Kidney (tissue), 13 donors: ENCODE measurements at regions not wholly inside any gene's neighbourhood (a gene's known extent, or its start where the extent isn't known, plus 50 kb on each side); places are given as distances from the start of the nearest gene placed in this dataset.

Experiments used
- DNase-seq, 5 donors: peaks; one replicate each; pipeline ENCODE4 v3.0.0-alpha.2; 2013 to 2020
- FAIRE-seq: peaks from 2 replicates; lab custom pipeline; 2012; peaks lifted over from hg19 to GRCh38; lab: Jason Lieb, UNC
- H3K27ac ChIP-seq, 2 donors: one replicate each; pipeline ENCODE4 v1.7.0; 2013; ENCODE audit warnings: low read depth in 2 of 2, low read length in 2 of 2, inconsistent platforms in 1 of 2
- H3K27me3 ChIP-seq: one replicate; pipeline ENCODE4 v1.7.1; 2013; ENCODE audit warnings: low read length, inconsistent platforms; ENCODE audit not compliant: control insufficient read depth, insufficient read depth
- H3K36me3 ChIP-seq, 3 donors: one replicate each; pipeline versions ENCODE4 v1.7.0 to v1.7.1; 2013; ENCODE audit warnings: low read length in 3 of 3, control low read depth in 1 of 3, inconsistent platforms in 1 of 3; ENCODE audit not compliant: insufficient read depth in 3 of 3, control insufficient read depth in 2 of 3
- H3K4me1 ChIP-seq, 3 donors: one replicate each; pipeline versions ENCODE4 v1.7.0 to v1.7.1; 2013; ENCODE audit warnings: low read length in 3 of 3, inconsistent platforms in 1 of 3, low read depth in 1 of 3; ENCODE audit not compliant: control insufficient read depth in 2 of 3, insufficient read depth in 2 of 3
- H3K4me3 ChIP-seq, 3 donors: one replicate each; pipeline versions ENCODE4 v1.7.0 to v1.8.1; 2013; ENCODE audit warnings: low read length in 3 of 3, control low read depth in 1 of 3, inconsistent platforms in 1 of 3
- H3K9ac ChIP-seq, 3 donors: one replicate each; pipeline versions ENCODE4 v1.7.0 to v1.7.1; 2013; ENCODE audit warnings: low read length in 3 of 3, control low read depth in 1 of 3, inconsistent platforms in 1 of 3
- H3K9me3 ChIP-seq, 3 donors: one replicate each; pipeline versions ENCODE4 v1.7.0 to v1.7.1; 2013; ENCODE audit warnings: low read length in 3 of 3, control low read depth in 1 of 3, inconsistent platforms in 1 of 3; ENCODE audit not compliant: control insufficient read depth in 2 of 3, insufficient read depth in 1 of 3
- CTCF ChIP-seq: IDR thresholded peaks from 3 replicates; pipeline ENCODE4 v1.5.1; 2012; ENCODE audit warnings: mild to moderate bottlenecking, moderate library complexity, borderline replicate concordance; ENCODE audit not compliant: insufficient read depth; ENCODE audit errors: extremely low read depth
- intact Hi-C: fragments of 100-400 bp; cut with DNase I; formaldehyde crosslinking; loops from one replicate; pipeline ENCODE4 v1.11.1; 2022
- donor health status: control.
- donor health status: control.
- donor health status: control.
- donor health status: control.
- donor health status: control.
- donor health status: DM: yes; HTN: yes; CAD: no.
- donor health status: Normal renal cell carcinoma (clear cell type).

GRCh38 chr20:24718277-24718676 lies 230.8 kb upstream of the CST7 start:
- no peaks in the 10 kb centered on the region for H3K27me3 ChIP-seq
- DNase-seq (no peak), FAIRE-seq (no peak)
- H3K27ac ChIP-seq, result no peak overlapping the region
- no peak overlapping the region for H3K9ac ChIP-seq
- no peaks in the 10 kb centered on the region for H3K4me1 ChIP-seq
- intact Hi-C loops, result no loop called here
- no peak overlapping the region for H3K4me3 ChIP-seq
- TF ChIP-seq CTCF, result no peak
- H3K36me3 ChIP-seq, result no peaks in the 10 kb centered on the region
- H3K9me3 ChIP-seq, result no peaks in the 10 kb centered on the region

- no peak for FAIRE-seq
- intact Hi-C loops, result no loop called here
- no peaks in the 10 kb centered on the region for H3K27me3 ChIP-seq
- no peak for DNase-seq
- H3K9me3 ChIP-seq, result no peaks in the 10 kb centered on the region
- no peaks in the 10 kb centered on the region for H3K4me1 ChIP-seq
- TF ChIP-seq CTCF, result no peak
- H3K36me3 ChIP-seq, result no peaks in the 10 kb centered on the region
- no peak overlapping the region for H3K4me3 ChIP-seq
- H3K27ac ChIP-seq, result no peak overlapping the region
- H3K9ac ChIP-seq, result no peak overlapping the region
Measured at GRCh38 chr20:24718696-24719095, 230.4 kb upstream of the CST7 start.

DNA sequence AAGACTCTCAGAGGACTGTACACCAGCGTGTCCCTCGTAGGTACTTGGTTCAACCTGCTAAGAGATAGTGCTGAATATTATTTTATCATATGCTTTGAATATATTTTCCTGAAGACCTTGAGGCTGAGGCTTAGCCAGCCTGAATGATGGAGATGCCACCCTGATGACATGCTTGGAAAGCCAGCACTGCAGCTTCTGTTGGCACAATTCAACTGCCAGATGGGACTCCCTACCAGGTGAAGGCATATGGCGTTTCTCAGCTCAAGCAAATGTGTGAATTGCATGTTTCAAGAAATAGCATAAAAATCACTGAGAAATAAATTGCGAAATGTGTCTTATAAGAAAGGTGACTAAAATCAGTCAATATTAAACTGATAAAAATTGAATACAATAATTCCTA lies 228.1 kb upstream of the CST7 start:
- H3K9me3 ChIP-seq, result no peaks in the 10 kb centered on the region
- no peak overlapping the region for H3K4me3 ChIP-seq
- no peak overlapping the region for H3K9ac ChIP-seq
- FAIRE-seq (no peak), DNase-seq (no peak)
- no peaks in the 10 kb centered on the region for H3K4me1 ChIP-seq
- intact Hi-C loops, result no loop called here
- no peaks in the 10 kb centered on the region for H3K36me3 ChIP-seq
- no peak overlapping the region for H3K27ac ChIP-seq
- TF ChIP-seq CTCF, result no peak
- no peaks in the 10 kb centered on the region for H3K27me3 ChIP-seq

- no peak for TF ChIP-seq CTCF
- H3K27ac ChIP-seq, result no peak overlapping the region
- DNase-seq, result no peak
- no peaks in the 10 kb centered on the region for H3K36me3 ChIP-seq
- intact Hi-C loops, result no loop called here
- H3K9me3 ChIP-seq, result no peaks in the 10 kb centered on the region
- H3K4me3 ChIP-seq, result no peak overlapping the region
- no peak overlapping the region for H3K9ac ChIP-seq
- no peaks in the 10 kb centered on the region for H3K4me1 ChIP-seq
- no peak for FAIRE-seq
- no peaks in the 10 kb centered on the region for H3K27me3 ChIP-seq
Measured at GRCh38 chr20:24721891-24722568, 227.0 kb upstream of the CST7 start.
